IMR-90 (cell line): ENCODE measurements at regions not wholly inside any gene's neighbourhood (a gene's known extent, or its start where the extent isn't known, plus 50 kb on each side); places are given as distances from the start of the nearest gene placed in this dataset.

Experiments
- ATAC-seq: fragments of 200-7000 bp; cut with Tn5 transposase; 2 replicates; pipeline ENCODE4 v1.9.1; 2020; ENCODE audit warnings: low read depth, mild to moderate bottlenecking, moderate library complexity
- BruUV-seq: library from RNA; stranded (reverse); fragments of 400-500 nt; replicated peaks from 2 replicates; lab custom pipeline; 2021; lab: Mats Ljungman, UMichigan
- CTCF ChIA-PET: fragments of 300-600 bp; formaldehyde crosslinking; extraction: SDS; loops from one replicate; lab custom pipeline; 2021; ENCODE audit warnings: antibody characterized with exemption; lab: Yijun Ruan, JAX
- POLR2A ChIA-PET: fragments of 300-600 bp; sonication (Branson Sonifier 250); formaldehyde crosslinking; loops from one replicate; lab custom pipeline; 2022; ENCODE audit warnings: antibody characterized with exemption; ENCODE audit not compliant: unreplicated experiment; lab: Charles Lee
- DNase-seq: peaks from one replicate; pipeline ENCODE4 v3.0.0; 2013
- H2AFZ ChIP-seq: replicated peaks from 2 replicates; pipeline ENCODE3; 2013; ENCODE audit warnings: low read length, mild to moderate bottlenecking; ENCODE audit not compliant: poor library complexity
- H2AK5ac ChIP-seq: 2 replicates; pipeline ENCODE4 v1.6.1; 2013; ENCODE audit warnings: low read depth, low read length, inconsistent platforms
- H2AK9ac ChIP-seq: replicated peaks from 2 replicates; pipeline ENCODE3; 2013; ENCODE audit warnings: mild to moderate bottlenecking, low read depth, low read length, moderate library complexity; ENCODE audit not compliant: poor library complexity
- H2BK120ac ChIP-seq: 2 replicates; pipeline ENCODE4 v1.6.1; 2013; ENCODE audit warnings: low read depth, low read length, inconsistent platforms
- H2BK15ac ChIP-seq: 3 replicates; pipeline ENCODE4 v1.6.1; 2013; ENCODE audit warnings: low read depth, low read length, inconsistent platforms
- H2BK20ac ChIP-seq: 2 replicates; pipeline ENCODE4 v1.6.1; 2013; ENCODE audit warnings: low read depth, mild to moderate bottlenecking, inconsistent platforms, low read length, moderate library complexity
- H2BK5ac ChIP-seq: 2 replicates; pipeline ENCODE4 v1.6.1; 2013; ENCODE audit warnings: mild to moderate bottlenecking, low read depth, low read length, inconsistent platforms; ENCODE audit not compliant: poor library complexity, severe bottlenecking
- H3K14ac ChIP-seq: replicated peaks from 2 replicates; pipeline ENCODE4 v1.6.1; 2013; ENCODE audit warnings: low read depth, low read length, inconsistent platforms
- H3K18ac ChIP-seq: 2 replicates; pipeline ENCODE4 v1.6.1; 2013; ENCODE audit warnings: low read depth, low read length, control low read depth
- H3K23ac ChIP-seq: 2 replicates; pipeline ENCODE4 v1.6.1; 2013; ENCODE audit warnings: low read depth, low read length, inconsistent platforms
- H3K27ac ChIP-seq: 2 replicates; pipeline ENCODE4 v1.5.1; 2013; ENCODE audit warnings: mild to moderate bottlenecking, control low read depth, low read length; ENCODE audit not compliant: insufficient read depth
- H3K27me3 ChIP-seq: 2 replicates; pipeline ENCODE4 v1.6.1; 2013; ENCODE audit warnings: low read length; ENCODE audit not compliant: control insufficient read depth, insufficient read depth
- H3K36me3 ChIP-seq: 2 replicates; pipeline ENCODE4 v1.6.1; 2013; ENCODE audit warnings: low read length, mixed read lengths; ENCODE audit not compliant: control insufficient read depth, insufficient read depth
- H3K4ac ChIP-seq: 2 replicates; pipeline ENCODE4 v1.6.1; 2013; ENCODE audit warnings: low read depth, low read length, inconsistent platforms
- H3K4me1 ChIP-seq: 2 replicates; pipeline ENCODE4 v1.6.1; 2013; ENCODE audit warnings: low read length, mixed read lengths; ENCODE audit not compliant: control insufficient read depth, insufficient read depth
- H3K4me2 ChIP-seq: 2 replicates; pipeline ENCODE4 v1.6.1; 2013; ENCODE audit warnings: low read depth, mild to moderate bottlenecking, control low read depth, low read length, moderate library complexity
- H3K4me3 ChIP-seq: 2 replicates; pipeline ENCODE4 v1.5.1; 2013; ENCODE audit warnings: low read depth, mild to moderate bottlenecking, control low read depth, low read length, moderate library complexity; ENCODE audit not compliant: insufficient read depth
- H3K56ac ChIP-seq: 2 replicates; pipeline ENCODE4 v1.6.1; 2013; ENCODE audit warnings: low read length, inconsistent platforms; ENCODE audit not compliant: insufficient read depth; ENCODE audit errors: extremely low read depth
- H3K79me1 ChIP-seq, 2 experiments: 2 replicates each; pipeline ENCODE4 v1.6.1; 2013; ENCODE audit warnings: low read length in 2 of 2, inconsistent platforms in 1 of 2, low read depth in 1 of 2
- H3K9ac ChIP-seq: 2 replicates; pipeline ENCODE4 v1.6.1; 2013; ENCODE audit warnings: low read depth, low read length, control low read depth
- H3K9me1 ChIP-seq: 2 replicates; pipeline ENCODE4 v1.6.1; 2013; ENCODE audit warnings: low read length, inconsistent platforms; ENCODE audit not compliant: insufficient read depth
- H3K9me3 ChIP-seq: 2 replicates; pipeline ENCODE4 v1.6.1; 2013; ENCODE audit warnings: low read length; ENCODE audit not compliant: control insufficient read depth, insufficient read depth
- H4K20me1 ChIP-seq: 2 replicates; pipeline ENCODE4 v1.6.1; 2013; ENCODE audit warnings: low read length, inconsistent platforms; ENCODE audit not compliant: insufficient read depth
- H4K5ac ChIP-seq: 2 replicates; pipeline ENCODE4 v1.6.1; 2013; ENCODE audit warnings: mild to moderate bottlenecking, low read depth, low read length, control low read depth
- H4K8ac ChIP-seq, 2 experiments: 2 replicates each; pipeline ENCODE4 v1.6.1; 2013; ENCODE audit warnings: low read depth in 2 of 2, low read length in 2 of 2, control low read depth in 1 of 2, inconsistent platforms in 1 of 2
- H4K91ac ChIP-seq: 2 replicates; pipeline ENCODE4 v1.6.1; 2013; ENCODE audit warnings: low read depth, low read length, inconsistent platforms; ENCODE audit not compliant: insufficient read depth
- FOS ChIP-seq: fragments of 150-350 bp; IDR thresholded peaks from 2 replicates; pipeline ENCODE4 v1.6.1; 2016; ENCODE audit warnings: low read depth, low read length
- NFE2L2 ChIP-seq: fragments of 150-350 bp; IDR thresholded peaks from 2 replicates; pipeline ENCODE4 v1.6.1; 2016; ENCODE audit warnings: low read depth, mild to moderate bottlenecking, low read length
- dilution Hi-C: fragments of 300-500 bp; cut with HindIII; formaldehyde crosslinking; loops from one replicate; pipeline ENCODE4 v1.14.3; 2018; ENCODE audit warnings: low sequenced_read_pairs; ENCODE audit not compliant: unreplicated experiment
- in situ Hi-C: fragments of 300-500 bp; cut with MboI; formaldehyde crosslinking; loops from 3 replicates; pipeline ENCODE4 v1.14.3; 2019; ENCODE audit warnings: low sequenced_read_pairs, inconsistent platforms, mixed read lengths
- intact Hi-C: fragments of 100-400 bp; cut with micrococcal nuclease; formaldehyde crosslinking; loops from 2 replicates; pipeline ENCODE4 v1.10.0; 2022

DNA sequence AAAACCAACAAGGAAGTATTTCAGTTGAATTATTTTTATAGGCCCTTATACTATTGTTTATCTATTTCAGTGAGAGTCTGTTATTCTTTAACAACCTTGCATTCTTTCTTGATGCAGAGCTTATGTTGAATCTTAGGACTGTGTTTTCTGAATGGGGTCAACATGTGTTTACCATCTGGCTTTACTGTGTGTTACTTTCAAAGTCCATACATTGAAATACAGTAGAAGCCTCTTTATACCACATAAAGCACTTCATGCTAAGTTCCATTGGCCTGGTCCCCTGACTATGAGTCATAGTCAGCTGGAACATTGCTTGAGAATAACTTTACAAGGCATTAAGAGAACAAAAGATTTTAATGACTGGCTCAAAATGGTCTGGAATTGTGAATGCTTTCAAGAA is 152.6 kb downstream of the GASK1B start:
- TF ChIP-seq NFE2L2 (no peak), FOS (peak; percentile 85)
- ChIA-PET POLR2A (interaction anchor here (0.6 kb wide), 1 partner anchor 94 kb away, joined by 6 read pairs; no protein-coding TSS in a partner anchor), CTCF (no interaction called here)
- Histone ChIP-seq H4K20me1 (no peaks in the 10 kb centered on the region), H3K14ac (no peak overlapping the region), H2AK5ac (no peak overlapping the region), H3K4me3 (no peak overlapping the region), H3K4me1 (peaks cover 9% of the 10 kb centered on the region), H3K9ac (no peak overlapping the region), H3K36me3 (no peaks in the 10 kb centered on the region), H3K79me1 (no peaks in the 10 kb centered on the region), H2AK9ac (no peak overlapping the region), H3K9me3 (no peaks in the 10 kb centered on the region), H4K91ac (peak overlapping the region; percentile 12; the same call in 1 of the 2 replicates), H2AFZ (no peak overlapping the region), H3K27ac (peak overlapping the region; percentile 54), H3K18ac (peak overlapping the region; percentile 95), H3K4me2 (peak overlapping the region; percentile 56; the same call in 1 of the 2 replicates), H3K27me3 (no peaks in the 10 kb centered on the region), H2BK15ac (no peak overlapping the region), H3K56ac (no peak overlapping the region), H3K23ac (no peak overlapping the region), H4K8ac (peak overlapping the region in 1 of 2 experiments; percentile 34; a peak in 1 of 4 replicates), H4K5ac (peak overlapping the region; percentile 4; the same call in 1 of the 2 replicates), H3K9me1 (no peaks in the 10 kb centered on the region), H3K4ac (peak overlapping the region; percentile 6; the same call in 1 of the 2 replicates), H2BK120ac (peak overlapping the region; percentile 78), H2BK20ac (peak overlapping the region; percentile 49), H2BK5ac (peak overlapping the region; percentile 97)
- ATAC-seq (peak; percentile 76), DNase-seq (peak; percentile 96)
- dilution Hi-C loops (loop anchor here (25.0 kb wide), 1 partner anchor 167 kb away; no protein-coding TSS in a partner anchor), intact Hi-C loops (loop anchor here (1.0 kb wide), 2 partner anchors 100 to 152 kb away; no protein-coding TSS in a partner anchor), in situ Hi-C loops (no loop called here)
- BruUV-seq = no TSS peak
